LoVo (cell line): ENCODE measurements at regions not wholly inside any gene's neighbourhood (a gene's known extent, or its start where the extent isn't known, plus 50 kb on each side); places are given as distances from the start of the nearest gene placed in this dataset.
"Not testable (repeated sequence)": the region's sequence is repeated elsewhere in the genome, so short reads cannot be mapped to it uniquely, and the experiment has no call there.

Experiments
- DNase-seq: peaks from one replicate; pipeline ENCODE4 v3.0.0-alpha.2; 2016; ENCODE audit warnings: low spot score

GRCh38 chr16:52386694-52387093, 160.2 kb downstream of the TOX3 start:
- DNase-seq = no peak

- DNase-seq = no peak
Observed at GRCh38 chr16:52384378-52384777, 162.6 kb downstream of the TOX3 start.

GRCh38 chr16:52383640-52384292, 163.2 kb downstream of the TOX3 start:
- peak; percentile 22 for DNase-seq

GRCh38 chr16:52383119-52383518, 163.8 kb downstream of the TOX3 start:
- no peak for DNase-seq

- DNase-seq = no peak
Observed at GRCh38 chr16:52379551-52379950, 167.4 kb downstream of the TOX3 start.

GRCh38 chr16:52376676-52377280, 170.2 kb downstream of the TOX3 start:
- DNase-seq = no peak

- no peak for DNase-seq
Observed at GRCh38 chr16:52372313-52372712, 174.6 kb downstream of the TOX3 start.

GRCh38 chr16:52368859-52369258, 178.1 kb downstream of the TOX3 start:
- DNase-seq = no peak

GRCh38 chr16:52367821-52368220, 179.1 kb downstream of the TOX3 start:
- no peak for DNase-seq

- DNase-seq = no peak
Observed at GRCh38 chr16:52366983-52367382, 180.0 kb downstream of the TOX3 start.

- no peak for DNase-seq
Observed at GRCh38 chr16:52364500-52364899, 182.4 kb downstream of the TOX3 start.

GRCh38 chr16:52363082-52363481, 183.9 kb downstream of the TOX3 start:
- no peak for DNase-seq

GRCh38 chr16:52357711-52358110, 189.2 kb downstream of the TOX3 start:
- no peak for DNase-seq

- no peak for DNase-seq
Observed at GRCh38 chr16:52353249-52353648, 193.7 kb downstream of the TOX3 start.

- no peak for DNase-seq
Observed at GRCh38 chr16:52351451-52351850, 195.5 kb downstream of the TOX3 start.

- no peak for DNase-seq
Observed at GRCh38 chr16:52350031-52350642, 196.8 kb downstream of the TOX3 start.

- DNase-seq = no peak
Observed at GRCh38 chr16:52346709-52347108, 200.2 kb downstream of the TOX3 start.

GRCh38 chr16:52333673-52334072, 213.3 kb downstream of the TOX3 start:
- not testable (repeated sequence) for DNase-seq

GRCh38 chr16:52320930-52321439, 226.0 kb downstream of the TOX3 start:
- DNase-seq = no peak

GRCh38 chr16:52318302-52319009, 228.5 kb downstream of the TOX3 start:
- no peak for DNase-seq

- DNase-seq = no peak
Observed at GRCh38 chr16:52316241-52316640, 230.7 kb downstream of the TOX3 start.

GRCh38 chr16:52312716-52313115, 234.2 kb downstream of the TOX3 start:
- no peak for DNase-seq
